Ectodermal cell (in vitro differentiated cells): ENCODE measurements at regions not wholly inside any gene's neighbourhood (a gene's known extent, or its start where the extent isn't known, plus 50 kb on each side); places are given as distances from the start of the nearest gene placed in this dataset.

Experiments used
- H3K27ac ChIP-seq: 2 replicates; pipeline ENCODE4 v1.7.0; 2013; ENCODE audit warnings: mild to moderate bottlenecking, low read depth, low read length; ENCODE audit not compliant: insufficient read depth, poor library complexity, severe bottlenecking
- H3K27me3 ChIP-seq: 2 replicates; pipeline ENCODE4 v1.7.0; 2013; ENCODE audit warnings: mild to moderate bottlenecking, low read length; ENCODE audit not compliant: insufficient read depth, control insufficient read depth, poor library complexity, severe bottlenecking
- H3K36me3 ChIP-seq: one replicate; pipeline ENCODE4 v1.7.0; 2013; ENCODE audit warnings: low read length; ENCODE audit not compliant: control insufficient read depth, insufficient read depth
- H3K4me1 ChIP-seq: one replicate; pipeline ENCODE4 v1.7.0; 2013; ENCODE audit warnings: low read length; ENCODE audit not compliant: control insufficient read depth, insufficient read depth
- H3K4me3 ChIP-seq: 2 replicates; pipeline ENCODE4 v1.7.0; 2013; ENCODE audit warnings: low read depth, low read length, control low read depth; ENCODE audit not compliant: insufficient read depth
- H3K9me3 ChIP-seq: 2 replicates; pipeline ENCODE4 v1.7.0; 2013; ENCODE audit warnings: mild to moderate bottlenecking, low read length, moderate library complexity; ENCODE audit not compliant: control insufficient read depth
- WGBS, 2 experiments: methylation state at CpG; one replicate each; pipeline ENCODE4 v1.1.7; 2013; ENCODE audit warnings: missing lambda C conversion rate in 2 of 2; 5-methylcytosine and 5-hydroxymethylcytosine counted together

- Histone ChIP-seq H3K27ac (no peak overlapping the region), H3K36me3 (no peaks in the 10 kb centered on the region), H3K9me3 (no peaks in the 10 kb centered on the region), H3K4me3 (no peak overlapping the region), H3K27me3 (no peaks in the 10 kb centered on the region), H3K4me1 (no peaks in the 10 kb centered on the region)
- WGBS, 2 experiments = 80 to 81% methylated on average over 4 to 5 of the region's 5 CpGs
Observed at GRCh38 chr12:93173178-93173957, 204.4 kb upstream of the NUDT4 start.

- Histone ChIP-seq H3K36me3 (no peaks in the 10 kb centered on the region), H3K27ac (no peak overlapping the region), H3K9me3 (no peaks in the 10 kb centered on the region), H3K4me1 (no peaks in the 10 kb centered on the region), H3K27me3 (no peaks in the 10 kb centered on the region), H3K4me3 (no peak overlapping the region)
- WGBS, 2 experiments = 98 to 99% methylated on average over 3 of the region's 3 CpGs
Observed at GRCh38 chr12:93174048-93174447, 203.7 kb upstream of the NUDT4 start.

- Histone ChIP-seq H3K4me1 (no peaks in the 10 kb centered on the region), H3K27me3 (no peaks in the 10 kb centered on the region), H3K27ac (no peak overlapping the region), H3K9me3 (no peaks in the 10 kb centered on the region), H3K36me3 (no peaks in the 10 kb centered on the region), H3K4me3 (no peak overlapping the region)
- 95% methylated on average over 5 of the region's 5 CpGs for WGBS, 2 experiments
Observed at GRCh38 chr12:93174473-93174872, 203.3 kb upstream of the NUDT4 start.

GRCh38 chr12:93176165-93176564 is 201.6 kb upstream of the NUDT4 start:
- Histone ChIP-seq H3K4me1 (no peaks in the 10 kb centered on the region), H3K27me3 (no peaks in the 10 kb centered on the region), H3K36me3 (no peaks in the 10 kb centered on the region), H3K9me3 (no peaks in the 10 kb centered on the region), H3K4me3 (no peak overlapping the region), H3K27ac (no peak overlapping the region)
- whole genome bisulfite sequencing, 2 experiments = 95 to 100% methylated on average over 1 of the region's 1 CpG

GRCh38 chr12:93176610-93177126 is 201.1 kb upstream of the NUDT4 start:
- Histone ChIP-seq H3K4me1 (no peaks in the 10 kb centered on the region), H3K27ac (no peak overlapping the region), H3K9me3 (no peaks in the 10 kb centered on the region), H3K4me3 (no peak overlapping the region), H3K27me3 (no peaks in the 10 kb centered on the region), H3K36me3 (no peaks in the 10 kb centered on the region)
- WGBS, 2 experiments = 92 to 96% methylated on average over 2 of the region's 2 CpGs

- no peaks in the 10 kb centered on the region for H3K9me3 ChIP-seq
- H3K27me3 ChIP-seq = no peaks in the 10 kb centered on the region
- no peak overlapping the region for H3K27ac ChIP-seq
- 88 to 91% methylated on average over 9 of the region's 9 CpGs for WGBS, 2 experiments
- H3K4me3 ChIP-seq = no peak overlapping the region
- no peaks in the 10 kb centered on the region for H3K4me1 ChIP-seq
- H3K36me3 ChIP-seq = no peaks in the 10 kb centered on the region
Observed at GRCh38 chr12:93177208-93178153, 200.2 kb upstream of the NUDT4 start.

- Histone ChIP-seq H3K27ac (no peak overlapping the region), H3K9me3 (no peaks in the 10 kb centered on the region), H3K27me3 (no peaks in the 10 kb centered on the region), H3K36me3 (no peaks in the 10 kb centered on the region), H3K4me1 (no peaks in the 10 kb centered on the region), H3K4me3 (no peak overlapping the region)
- 95 to 99% methylated on average over 2 to 4 of the region's 4 CpGs for WGBS, 2 experiments
Observed at GRCh38 chr12:93178154-93178878, 199.4 kb upstream of the NUDT4 start.

- Histone ChIP-seq H3K36me3 (no peaks in the 10 kb centered on the region), H3K27ac (no peak overlapping the region), H3K4me3 (no peak overlapping the region), H3K9me3 (no peaks in the 10 kb centered on the region), H3K4me1 (no peaks in the 10 kb centered on the region), H3K27me3 (no peaks in the 10 kb centered on the region)
- 94 to 95% methylated on average over 6 of the region's 6 CpGs for WGBS, 2 experiments
Observed at GRCh38 chr12:93179792-93180191, 197.9 kb upstream of the NUDT4 start.

GRCh38 chr12:93180566-93180965 is 197.2 kb upstream of the NUDT4 start:
- Histone ChIP-seq H3K27me3 (no peaks in the 10 kb centered on the region), H3K4me1 (no peaks in the 10 kb centered on the region), H3K4me3 (no peak overlapping the region), H3K9me3 (no peaks in the 10 kb centered on the region), H3K27ac (no peak overlapping the region), H3K36me3 (no peaks in the 10 kb centered on the region)
- 91 to 97% methylated on average over 2 of the region's 2 CpGs for WGBS, 2 experiments
